ENCODE measurements at regions not wholly inside any gene's neighbourhood (a gene's known extent, or its start where the extent isn't known, plus 50 kb on each side); places are given as distances from the start of the nearest gene placed in this dataset.

- H3K36me3 ChIP-seq (ENCODE audit: insufficient read depth, low read length), result no peaks in the 10 kb centered on the region
- no peaks in the 10 kb centered on the region for H3K27me3 ChIP-seq (ENCODE audit: insufficient read depth, low read length)
- H2AFZ ChIP-seq (ENCODE audit: low read depth, low read length), result no peak overlapping the region
- DNase-seq (ENCODE audit: low read depth) (no peak), FAIRE-seq (no peak)
- Mint-ChIP-seq H3K4me3 (ENCODE audit: unreplicated experiment) (no peak overlapping the region), H3K27ac (ENCODE audit: unreplicated experiment) (no peak overlapping the region), H3K36me3 (ENCODE audit: low read depth, unreplicated experiment) (no peaks in the 10 kb centered on the region), H3K4me1 (ENCODE audit: low read depth, unreplicated experiment) (no peaks in the 10 kb centered on the region), H3K9me3 (ENCODE audit: unreplicated experiment) (peaks cover 2% of the 10 kb centered on the region), H3K27me3 (ENCODE audit: low read depth, unreplicated experiment) (no peaks in the 10 kb centered on the region)
- H3K4me2 ChIP-seq (ENCODE audit: low read length), result no peak overlapping the region
- H3K79me2 ChIP-seq (ENCODE audit: insufficient read depth, low read length), result no peaks in the 10 kb centered on the region
- H4K20me1 ChIP-seq (ENCODE audit: insufficient read depth, low read length), result no peaks in the 10 kb centered on the region
- no peaks in the 10 kb centered on the region for H3K9me3 ChIP-seq (ENCODE audit: insufficient read depth, low read depth, low read length)
- no peak for TF ChIP-seq EZH2 (IDR thresholded peaks at IDR 0.05; ENCODE audit: insufficient read depth, low read length)
- TF ChIP-seq CTCF (IDR thresholded peaks at IDR 0.05; ENCODE audit: insufficient read depth, low read depth, low read length), result no peak
- H3K4me1 ChIP-seq (ENCODE audit: insufficient read depth, low read length), result no peaks in the 10 kb centered on the region
- H3K4me3 ChIP-seq (ENCODE audit: insufficient read depth, low read depth, low read length), result no peak overlapping the region
- H3K9ac ChIP-seq (ENCODE audit: low read length), result no peak overlapping the region
- no peak overlapping the region for H3K27ac ChIP-seq (ENCODE audit: low read depth, low read length)
Observed at GRCh38 chr20:11604339-11604738, 313.4 kb upstream of the BTBD3 start.

- Mint-ChIP-seq H3K4me3 (ENCODE audit: unreplicated experiment) (no peak overlapping the region), H3K27ac (ENCODE audit: unreplicated experiment) (no peak overlapping the region), H3K4me1 (ENCODE audit: low read depth, unreplicated experiment) (no peaks in the 10 kb centered on the region), H3K9me3 (ENCODE audit: unreplicated experiment) (peaks cover 2% of the 10 kb centered on the region), H3K27me3 (ENCODE audit: low read depth, unreplicated experiment) (no peaks in the 10 kb centered on the region), H3K36me3 (ENCODE audit: low read depth, unreplicated experiment) (no peaks in the 10 kb centered on the region)
- Histone ChIP-seq H3K9me3 (ENCODE audit: insufficient read depth, low read depth, low read length) (no peaks in the 10 kb centered on the region), H3K36me3 (ENCODE audit: insufficient read depth, low read length) (no peaks in the 10 kb centered on the region), H3K27me3 (ENCODE audit: insufficient read depth, low read length) (no peaks in the 10 kb centered on the region), H3K4me1 (ENCODE audit: insufficient read depth, low read length) (no peaks in the 10 kb centered on the region), H3K4me3 (ENCODE audit: insufficient read depth, low read depth, low read length) (no peak overlapping the region), H3K79me2 (ENCODE audit: insufficient read depth, low read length) (no peaks in the 10 kb centered on the region), H2AFZ (ENCODE audit: low read depth, low read length) (no peak overlapping the region), H3K4me2 (ENCODE audit: low read length) (no peak overlapping the region), H3K9ac (ENCODE audit: low read length) (no peak overlapping the region), H4K20me1 (ENCODE audit: insufficient read depth, low read length) (no peaks in the 10 kb centered on the region), H3K27ac (ENCODE audit: low read depth, low read length) (no peak overlapping the region)
- DNase-seq (ENCODE audit: low read depth) (no peak), FAIRE-seq (no peak)
- no peak for TF ChIP-seq EZH2 (IDR thresholded peaks at IDR 0.05; ENCODE audit: insufficient read depth, low read length)
- TF ChIP-seq CTCF (IDR thresholded peaks at IDR 0.05; ENCODE audit: insufficient read depth, low read depth, low read length), result no peak
Observed at GRCh38 chr20:11607047-11607446, 310.6 kb upstream of the BTBD3 start.

- no peak for DNase-seq (ENCODE audit: low read depth)
- no peaks in the 10 kb centered on the region for H3K36me3 Mint-ChIP-seq (ENCODE audit: low read depth, unreplicated experiment)
- H3K4me3 ChIP-seq (ENCODE audit: insufficient read depth, low read depth, low read length), result no peak overlapping the region
Observed at GRCh38 chr20:11608736-11609135, 309.0 kb upstream of the BTBD3 start.

More at GRCh38 chr20:11608736-11609135, 309.0 kb upstream of the BTBD3 start:
- Histone ChIP-seq H3K79me2 (ENCODE audit: insufficient read depth, low read length) (no peaks in the 10 kb centered on the region), H3K27me3 (ENCODE audit: insufficient read depth, low read length) (no peaks in the 10 kb centered on the region), H2AFZ (ENCODE audit: low read depth, low read length) (no peak overlapping the region), H3K36me3 (ENCODE audit: insufficient read depth, low read length) (no peaks in the 10 kb centered on the region), H3K4me2 (ENCODE audit: low read length) (no peak overlapping the region), H3K27ac (ENCODE audit: low read depth, low read length) (no peak overlapping the region), H3K4me1 (ENCODE audit: insufficient read depth, low read length) (no peaks in the 10 kb centered on the region), H3K9me3 (ENCODE audit: insufficient read depth, low read depth, low read length) (no peaks in the 10 kb centered on the region), H4K20me1 (ENCODE audit: insufficient read depth, low read length) (no peaks in the 10 kb centered on the region), H3K9ac (ENCODE audit: low read length) (no peak overlapping the region)
- Mint-ChIP-seq H3K27me3 (ENCODE audit: low read depth, unreplicated experiment) (no peaks in the 10 kb centered on the region), H3K27ac (ENCODE audit: unreplicated experiment) (no peak overlapping the region), H3K4me3 (ENCODE audit: unreplicated experiment) (no peak overlapping the region), H3K9me3 (ENCODE audit: unreplicated experiment) (peaks cover 2% of the 10 kb centered on the region), H3K4me1 (ENCODE audit: low read depth, unreplicated experiment) (no peaks in the 10 kb centered on the region)
- TF ChIP-seq CTCF (IDR thresholded peaks at IDR 0.05; ENCODE audit: insufficient read depth, low read depth, low read length), result no peak
- no peak for TF ChIP-seq EZH2 (IDR thresholded peaks at IDR 0.05; ENCODE audit: insufficient read depth, low read length)
- no peak for FAIRE-seq
